ENCODE measurements at regions not wholly inside any gene's neighbourhood (a gene's known extent, or its start where the extent isn't known, plus 50 kb on each side); places are given as distances from the start of the nearest gene placed in this dataset.

- TF ChIP-seq, protein P1, sequence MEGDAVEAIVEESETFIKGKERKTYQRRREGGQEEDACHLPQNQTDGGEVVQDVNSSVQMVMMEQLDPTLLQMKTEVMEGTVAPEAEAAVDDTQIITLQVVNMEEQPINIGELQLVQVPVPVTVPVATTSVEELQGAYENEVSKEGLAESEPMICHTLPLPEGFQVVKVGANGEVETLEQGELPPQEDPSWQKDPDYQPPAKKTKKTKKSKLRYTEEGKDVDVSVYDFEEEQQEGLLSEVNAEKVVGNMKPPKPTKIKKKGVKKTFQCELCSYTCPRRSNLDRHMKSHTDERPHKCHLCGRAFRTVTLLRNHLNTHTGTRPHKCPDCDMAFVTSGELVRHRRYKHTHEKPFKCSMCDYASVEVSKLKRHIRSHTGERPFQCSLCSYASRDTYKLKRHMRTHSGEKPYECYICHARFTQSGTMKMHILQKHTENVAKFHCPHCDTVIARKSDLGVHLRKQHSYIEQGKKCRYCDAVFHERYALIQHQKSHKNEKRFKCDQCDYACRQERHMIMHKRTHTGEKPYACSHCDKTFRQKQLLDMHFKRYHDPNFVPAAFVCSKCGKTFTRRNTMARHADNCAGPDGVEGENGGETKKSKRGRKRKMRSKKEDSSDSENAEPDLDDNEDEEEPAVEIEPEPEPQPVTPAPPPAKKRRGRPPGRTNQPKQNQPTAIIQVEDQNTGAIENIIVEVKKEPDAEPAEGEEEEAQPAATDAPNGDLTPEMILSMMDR (IDR thresholded peaks at IDR 0.05), result no peak
- Histone ChIP-seq H3K4me1 (ENCODE audit: control insufficient read depth in 1 of 2, insufficient read depth in 2 of 2, low read length in 2 of 2) (no peaks in the 10 kb centered on the region), H4K20me1 (ENCODE audit: insufficient read depth, low read length) (no peaks in the 10 kb centered on the region), H3K9ac (ENCODE audit: insufficient read depth, low read length, poor library complexity, severe bottlenecking) (no peak overlapping the region), H3K4me3 (replicated peaks in 1 of 3; ENCODE audit: low read depth in 2 of 3, low read length in 3 of 3) (no peak overlapping the region), H3K36me3 (replicated peaks in 1 of 2; ENCODE audit: control insufficient read depth in 1 of 2, insufficient read depth in 2 of 2, low read length in 2 of 2) (no peaks in the 10 kb centered on the region), H3K79me2 (ENCODE audit: insufficient read depth, low read length) (no peaks in the 10 kb centered on the region), H2AFZ (ENCODE audit: insufficient read depth, low read depth, low read length, poor library complexity, severe bottlenecking) (no peak overlapping the region), H3K9me3 (replicated peaks in 1 of 2; ENCODE audit: control insufficient read depth in 1 of 2, insufficient read depth in 1 of 2, low read length in 2 of 2) (no peaks in the 10 kb centered on the region), H3K27me3 (ENCODE audit: control insufficient read depth in 2 of 2, insufficient read depth in 2 of 2, low read length in 2 of 2) (no peaks in the 10 kb centered on the region), H3K4me2 (replicated peaks; ENCODE audit: extremely low read depth, low read length, poor library complexity, severe bottlenecking) (no peak overlapping the region), H3K27ac (ENCODE audit: low read depth in 1 of 2, low read length in 2 of 2) (no peak overlapping the region)
- intact Hi-C loops (cut with micrococcal nuclease), result no loop called here
- no peaks in the 10 kb centered on the region for H3K36me3 Mint-ChIP-seq
- H3K27me3 Mint-ChIP-seq (ENCODE audit: low read depth in 3 of 3), result no peaks in the 10 kb centered on the region
- DNase-seq, result no peak
- 93% methylated on average over 2 of the region's 2 CpGs for WGBS (ENCODE audit: insufficient coverage)
- peaks cover 0 to 11% (median 4%) of the 10 kb centered on the region in 7 donors for H3K9me3 Mint-ChIP-seq
- H3K4me3 Mint-ChIP-seq, result no peak overlapping the region
- no peak overlapping the region for H3K27ac Mint-ChIP-seq
- H3K4me1 Mint-ChIP-seq, result no peaks in the 10 kb centered on the region
Measured at GRCh38 chr13:77980592-77980991, 62.0 kb upstream of the EDNRB start.

DNA sequence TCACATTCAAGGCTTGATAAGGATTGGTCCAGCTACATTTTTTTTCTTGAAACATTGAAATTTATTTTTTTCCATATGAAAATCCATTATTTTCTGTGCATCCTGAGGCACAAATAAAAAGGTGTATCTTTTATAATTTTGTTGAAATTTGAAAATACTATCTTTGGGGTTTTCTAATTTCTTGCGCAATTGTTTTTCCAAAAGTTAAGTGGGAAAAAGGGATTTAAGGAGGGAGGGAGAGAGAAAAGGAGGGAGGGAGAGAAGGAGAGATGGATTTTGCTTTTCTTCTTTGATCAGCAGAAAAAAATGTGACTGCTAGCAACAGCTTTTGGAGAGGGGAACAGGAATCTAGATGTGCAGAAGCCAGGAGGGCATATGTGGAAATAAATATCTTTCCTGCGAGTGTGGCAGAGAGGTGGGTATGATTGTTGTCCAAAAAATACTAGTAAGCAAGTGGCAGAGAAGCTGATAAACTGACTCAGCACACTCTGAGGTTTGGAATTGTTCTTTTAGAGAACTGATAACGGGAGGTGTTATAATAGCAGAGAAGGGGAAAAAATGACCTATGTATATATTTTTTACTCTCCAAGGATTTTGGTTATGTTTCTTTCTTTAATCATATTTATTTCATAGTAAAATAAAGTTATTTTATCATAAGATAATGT is 61.2 kb upstream of the EDNRB start:
- H3K4me3 ChIP-seq (replicated peaks in 1 of 3; ENCODE audit: low read depth in 2 of 3, low read length in 3 of 3), result no peak overlapping the region
- Mint-ChIP-seq H3K36me3 (no peaks in the 10 kb centered on the region), H3K27me3 (ENCODE audit: low read depth in 3 of 3) (no peaks in the 10 kb centered on the region), H3K27ac (no peak overlapping the region), H3K4me3 (no peak overlapping the region), H3K4me1 (no peaks in the 10 kb centered on the region), H3K9me3 (peaks cover 0 to 11% (median 6%) of the 10 kb centered on the region in 7 donors)
- intact Hi-C loops (cut with micrococcal nuclease), result no loop called here
- H3K79me2 ChIP-seq (ENCODE audit: insufficient read depth, low read length), result no peaks in the 10 kb centered on the region
- TF ChIP-seq, protein P1 (IDR thresholded peaks at IDR 0.05), result no peak
- no peak overlapping the region for H3K27ac ChIP-seq (ENCODE audit: low read depth in 1 of 2, low read length in 2 of 2)
- H3K4me2 ChIP-seq (replicated peaks; ENCODE audit: extremely low read depth, low read length, poor library complexity, severe bottlenecking), result no peak overlapping the region
- no peaks in the 10 kb centered on the region for H3K27me3 ChIP-seq (ENCODE audit: control insufficient read depth in 2 of 2, insufficient read depth in 2 of 2, low read length in 2 of 2)
- no peaks in the 10 kb centered on the region for H3K4me1 ChIP-seq (ENCODE audit: control insufficient read depth in 1 of 2, insufficient read depth in 2 of 2, low read length in 2 of 2)
- H3K36me3 ChIP-seq (replicated peaks in 1 of 2; ENCODE audit: control insufficient read depth in 1 of 2, insufficient read depth in 2 of 2, low read length in 2 of 2), result no peaks in the 10 kb centered on the region
- H3K9ac ChIP-seq (ENCODE audit: insufficient read depth, low read length, poor library complexity, severe bottlenecking), result no peak overlapping the region
- H4K20me1 ChIP-seq (ENCODE audit: insufficient read depth, low read length), result no peaks in the 10 kb centered on the region
- H3K9me3 ChIP-seq (replicated peaks in 1 of 2; ENCODE audit: control insufficient read depth in 1 of 2, insufficient read depth in 1 of 2, low read length in 2 of 2), result no peaks in the 10 kb centered on the region
- no peak for DNase-seq
- 96% methylated on average over 2 of the region's 3 CpGs for WGBS (ENCODE audit: insufficient coverage)
- H2AFZ ChIP-seq (ENCODE audit: insufficient read depth, low read depth, low read length, poor library complexity, severe bottlenecking), result no peak overlapping the region
